Cardiac septum (tissue), 1 donor: ENCODE measurements at regions not wholly inside any gene's neighbourhood (a gene's known extent, or its start where the extent isn't known, plus 50 kb on each side); places are given as distances from the start of the nearest gene placed in this dataset.
"Not testable (repeated sequence)": the region's sequence is repeated elsewhere in the genome, so short reads cannot be mapped to it uniquely, and the experiment has no call there.

ENCODE experiments used
- DNase-seq: peaks from one replicate; pipeline ENCODE4 v3.0.0-alpha.2; 2020; ENCODE audit warnings: low spot score
- intact Hi-C: fragments of 100-400 bp; cut with DNase I; formaldehyde crosslinking; loops from one replicate; pipeline ENCODE4 v1.14.0; 2022
- donor health status: DM: no; HTN: no; CAD: no.

DNA sequence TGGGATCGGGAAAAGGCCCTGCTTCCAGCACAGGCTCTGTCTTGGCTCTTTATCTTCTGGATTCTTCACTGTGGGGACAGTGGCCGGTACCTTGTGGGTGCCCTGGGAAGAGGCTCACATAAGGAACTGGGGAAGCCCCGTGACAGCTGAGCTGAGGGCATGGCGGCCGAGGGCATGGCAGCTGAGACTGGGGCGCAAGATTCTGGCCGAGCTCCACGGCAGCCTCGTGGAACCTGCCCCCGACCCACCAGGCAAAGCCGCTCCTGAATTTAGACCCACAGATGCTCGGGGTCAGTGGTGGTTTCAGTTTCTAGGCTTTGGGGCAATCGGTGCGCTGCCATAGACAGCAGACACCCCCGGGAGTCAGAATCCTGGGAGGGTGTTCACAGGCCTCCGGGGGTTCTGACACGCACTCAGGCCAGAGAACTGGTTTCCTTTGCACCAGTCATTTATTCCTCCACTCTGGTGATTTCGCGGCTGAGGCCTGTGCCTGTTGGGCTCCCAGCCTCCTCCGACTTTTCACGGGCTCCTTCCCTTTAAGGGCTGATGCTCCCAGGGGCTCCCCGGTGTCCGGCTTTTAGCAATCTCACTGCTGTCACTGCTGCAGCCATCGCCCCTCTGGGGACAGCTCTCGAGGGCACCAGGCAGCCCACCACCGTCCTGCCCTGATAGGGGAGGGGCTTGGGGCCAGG lies 117.6 kb downstream of the TEX29 start:
- no peak for DNase-seq
- intact Hi-C loops, result no loop called here

DNA sequence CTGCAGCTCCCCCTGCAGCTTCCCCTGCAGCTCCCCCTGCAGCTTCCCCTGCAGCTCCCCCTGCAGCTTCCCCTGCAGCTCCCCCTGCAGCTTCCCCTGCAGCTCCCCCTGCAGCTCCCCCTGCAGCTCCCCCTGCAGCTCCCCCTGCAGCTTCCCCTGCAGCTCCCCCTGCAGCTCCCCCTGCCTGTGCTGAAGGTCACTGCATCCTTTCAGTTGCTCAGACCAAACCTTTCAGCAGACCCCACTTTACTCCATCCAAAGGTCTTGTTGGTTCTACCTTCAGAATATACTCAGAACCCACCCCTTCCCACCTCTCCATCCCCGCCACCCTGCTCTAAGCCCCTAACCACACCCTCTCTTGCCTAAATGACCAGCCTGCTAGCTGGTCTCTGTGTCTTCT lies 120.0 kb downstream of the TEX29 start:
- intact Hi-C loops, DNase-seq: not testable (repeated sequence)

DNA sequence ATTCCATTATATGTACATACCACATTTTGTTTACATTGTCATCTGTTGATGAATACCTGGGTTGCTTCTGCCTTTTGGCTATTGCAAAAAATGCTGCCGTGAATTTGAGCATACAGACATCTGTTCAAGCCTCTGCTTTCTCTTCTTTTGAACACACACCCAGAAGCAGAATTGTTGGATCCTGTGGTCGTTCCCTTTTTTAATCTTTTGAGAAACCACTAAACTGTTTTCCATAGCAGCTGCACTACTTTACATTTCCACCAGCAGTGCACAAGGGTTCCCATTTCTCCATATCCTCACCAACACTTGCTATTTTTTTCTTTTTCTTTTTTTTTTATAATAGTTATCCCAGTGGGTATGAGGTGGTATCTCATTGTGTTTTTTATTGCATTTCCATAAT lies 123.5 kb downstream of the TEX29 start:
- no peak for DNase-seq
- intact Hi-C loops, result no loop called here

DNA sequence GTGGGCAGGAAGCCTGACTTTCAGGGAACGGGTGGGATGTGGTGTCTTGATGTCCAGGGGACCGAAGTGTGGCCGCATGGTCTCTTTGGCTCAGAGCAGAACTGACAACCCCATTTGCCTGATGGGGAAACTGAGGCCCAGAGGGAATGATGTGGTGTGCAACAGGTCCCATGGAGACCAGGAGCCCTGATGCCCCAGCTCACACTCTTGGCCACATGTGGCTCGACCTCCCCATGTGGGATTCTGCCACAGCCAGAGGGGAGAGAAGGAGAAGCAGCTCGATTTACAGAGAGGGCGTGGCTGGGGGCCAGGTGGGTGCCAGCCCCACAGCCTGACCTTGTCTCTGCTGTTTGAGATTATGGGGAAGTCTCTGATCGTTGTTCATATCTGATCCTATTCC lies 128.1 kb downstream of the TEX29 start:
- no peak for DNase-seq
- intact Hi-C loops, result no loop called here

DNA sequence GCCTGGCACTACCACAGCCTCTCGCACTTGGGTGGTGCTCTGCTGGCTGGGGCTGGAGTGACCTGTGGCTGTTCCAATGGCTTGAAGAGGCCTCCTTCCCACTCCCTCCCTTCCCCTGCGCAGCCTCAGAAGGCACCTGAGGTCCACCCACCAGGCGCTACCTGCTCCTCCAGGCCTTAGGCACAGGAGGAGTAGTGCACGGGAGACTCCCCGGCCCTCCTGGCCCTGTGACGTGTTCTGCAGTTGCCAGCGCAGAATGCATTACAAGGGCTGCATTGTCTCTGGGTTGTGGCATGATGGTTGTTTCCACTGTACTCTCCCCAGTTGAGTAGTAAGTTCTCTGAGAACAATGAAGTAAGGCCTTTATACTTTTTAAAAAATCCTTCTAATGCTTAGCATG lies 128.6 kb downstream of the TEX29 start:
- intact Hi-C loops, result no loop called here
- no peak for DNase-seq

DNA sequence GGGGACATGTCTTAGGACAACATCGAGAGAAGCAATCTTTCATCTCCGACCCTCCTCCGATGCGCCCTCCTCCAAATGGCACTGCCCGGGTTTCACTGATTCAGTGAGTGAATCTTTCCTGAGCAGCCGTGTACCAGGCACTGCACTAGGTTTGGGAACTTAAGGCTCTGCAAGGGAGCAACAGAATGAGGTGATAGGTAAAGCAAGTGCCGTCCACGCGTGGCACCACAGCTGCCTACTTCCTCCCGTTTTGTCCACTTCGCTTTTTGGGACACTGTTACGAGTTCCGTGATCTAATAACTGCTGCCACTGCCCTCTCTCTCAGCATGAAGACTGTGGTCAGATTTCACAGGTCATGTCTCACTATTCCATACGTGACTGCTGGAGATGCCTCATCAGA lies 131.0 kb downstream of the TEX29 start:
- no peak for DNase-seq
- intact Hi-C loops, result loop anchor here (10.0 kb wide), 1 partner anchor 217 kb away; no protein-coding TSS in a partner anchor

DNA sequence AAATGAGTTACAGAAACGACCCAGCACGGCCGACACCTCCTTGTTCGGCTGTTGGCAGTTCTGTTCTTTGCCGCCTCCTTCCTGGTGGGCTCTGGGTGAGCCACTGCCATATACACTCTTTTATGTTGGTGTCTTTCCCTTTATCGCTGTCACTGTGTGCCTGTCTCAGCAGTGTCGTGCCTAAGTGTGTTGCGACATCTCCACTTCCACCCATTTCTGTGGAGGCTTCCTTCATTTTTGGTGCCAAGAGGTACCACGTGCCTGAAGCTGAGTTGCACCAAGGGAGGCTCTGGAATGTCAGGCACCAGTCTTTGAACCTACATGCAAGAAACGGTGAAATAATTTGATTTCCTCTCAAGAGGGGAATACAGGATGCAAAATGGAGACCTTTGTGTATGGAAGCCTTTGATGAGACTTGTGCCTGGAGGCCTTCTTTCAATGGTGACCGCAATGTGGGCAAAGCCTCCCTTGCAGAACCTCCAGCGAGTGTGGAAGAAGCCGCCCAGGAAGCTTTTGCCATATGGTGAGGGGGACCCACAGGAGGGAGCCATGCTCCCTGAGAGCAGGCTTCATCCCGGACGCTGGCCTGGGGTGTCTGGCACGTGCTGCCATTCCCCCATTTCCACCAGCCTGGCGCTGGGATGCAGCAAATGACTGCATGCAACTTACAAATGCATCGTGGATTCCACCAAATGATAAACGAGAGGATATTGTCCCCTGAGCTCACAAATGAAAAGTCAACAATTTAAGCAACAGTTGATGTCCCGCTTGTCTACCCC lies 136.2 kb downstream of the TEX29 start:
- DNase-seq, result no peak
- intact Hi-C loops, result loop anchor here (10.0 kb wide), 1 partner anchor 222 kb away; no protein-coding TSS in a partner anchor

DNA sequence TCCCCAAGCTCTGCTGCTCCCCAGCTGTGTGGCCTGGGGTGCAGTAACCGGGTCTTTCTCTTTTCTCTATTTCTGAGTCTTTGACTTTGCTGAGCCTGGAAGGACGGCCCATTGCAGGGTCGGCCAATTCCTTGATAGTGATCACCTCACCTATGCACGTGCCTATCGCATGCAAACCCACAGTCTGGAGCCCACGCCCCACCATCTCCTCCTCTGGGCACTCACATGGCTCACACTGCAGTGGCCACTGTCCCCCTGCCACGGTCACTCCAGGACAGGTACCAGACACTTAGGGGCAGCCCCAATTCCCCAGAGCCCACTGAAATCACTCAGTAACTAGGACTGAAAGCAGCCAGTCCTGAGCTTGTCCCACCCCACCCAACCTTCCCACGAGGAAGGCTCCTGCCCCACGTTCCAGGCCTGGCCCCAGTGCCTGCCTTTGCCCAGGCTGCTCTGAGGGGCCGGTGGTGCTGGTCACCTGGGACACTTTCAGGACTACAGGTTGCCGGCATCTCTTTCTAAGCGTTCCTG lies 137.6 kb downstream of the TEX29 start:
- intact Hi-C loops, result loop anchor here (10.0 kb wide), 1 partner anchor 223 kb away; no protein-coding TSS in a partner anchor
- DNase-seq, result no peak

DNA sequence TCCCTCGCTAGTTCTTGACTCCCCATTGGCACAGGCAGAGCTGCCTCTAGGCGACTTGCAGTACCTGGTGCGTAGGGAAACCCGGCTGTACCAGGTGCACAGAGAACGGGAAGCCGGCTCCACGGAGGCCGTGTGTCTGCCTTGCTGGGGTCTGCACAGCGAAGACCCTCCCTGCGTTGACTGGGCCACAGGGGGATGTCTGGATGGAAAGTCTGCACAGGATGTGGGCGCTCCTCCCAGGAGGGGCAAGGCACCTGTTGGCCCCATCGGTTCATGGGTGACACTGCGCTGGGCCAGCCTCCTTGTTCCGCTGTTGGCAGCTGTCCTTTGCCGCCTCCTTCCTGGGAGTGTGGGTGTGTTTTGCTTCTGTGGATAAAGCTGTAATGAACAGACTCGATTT lies 138.3 kb downstream of the TEX29 start:
- no peak for DNase-seq
- intact Hi-C loops, result loop anchor here (10.0 kb wide), 1 partner anchor 224 kb away; no protein-coding TSS in a partner anchor

DNA sequence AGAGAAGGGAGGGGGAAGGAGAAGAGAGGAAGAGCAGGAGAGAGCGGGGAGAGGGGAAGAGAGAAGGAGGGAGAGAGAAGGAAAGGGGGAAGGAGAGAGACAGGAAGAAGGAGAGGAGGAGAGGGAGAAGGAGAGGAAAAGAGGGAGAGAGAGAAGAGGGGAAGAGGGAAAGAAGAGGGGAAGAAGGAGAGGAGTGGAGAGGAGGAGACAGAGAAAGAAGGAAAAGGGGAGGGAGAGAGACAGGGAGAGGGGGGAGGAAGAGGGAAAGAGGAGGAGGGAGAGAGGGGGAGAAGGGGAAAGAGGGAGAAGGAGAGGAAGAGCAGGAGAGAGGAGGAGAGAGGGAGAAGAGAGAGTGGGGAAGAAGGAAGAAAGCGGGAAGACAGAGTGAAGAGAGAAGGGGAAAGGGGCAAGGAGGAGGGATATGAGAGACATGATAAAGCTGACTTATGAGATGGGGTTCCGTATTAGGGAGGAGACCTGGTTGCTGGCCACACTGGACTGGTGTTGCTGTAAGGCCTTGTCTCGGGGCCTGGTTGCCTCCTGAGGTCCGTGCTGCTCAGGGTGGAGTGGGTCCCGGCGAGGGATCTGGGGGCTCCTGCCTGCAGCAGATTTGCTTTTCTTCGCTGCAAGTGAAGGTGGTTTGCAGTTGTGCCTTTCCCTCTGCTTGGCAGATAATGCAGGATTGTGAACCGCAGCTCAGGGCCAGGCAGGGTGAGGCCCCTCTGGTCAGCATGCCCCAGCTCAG lies 139.5 kb downstream of the TEX29 start:
- DNase-seq, result no peak
- intact Hi-C loops, result loop anchor here (10.0 kb wide), 1 partner anchor 225 kb away; no protein-coding TSS in a partner anchor

DNA sequence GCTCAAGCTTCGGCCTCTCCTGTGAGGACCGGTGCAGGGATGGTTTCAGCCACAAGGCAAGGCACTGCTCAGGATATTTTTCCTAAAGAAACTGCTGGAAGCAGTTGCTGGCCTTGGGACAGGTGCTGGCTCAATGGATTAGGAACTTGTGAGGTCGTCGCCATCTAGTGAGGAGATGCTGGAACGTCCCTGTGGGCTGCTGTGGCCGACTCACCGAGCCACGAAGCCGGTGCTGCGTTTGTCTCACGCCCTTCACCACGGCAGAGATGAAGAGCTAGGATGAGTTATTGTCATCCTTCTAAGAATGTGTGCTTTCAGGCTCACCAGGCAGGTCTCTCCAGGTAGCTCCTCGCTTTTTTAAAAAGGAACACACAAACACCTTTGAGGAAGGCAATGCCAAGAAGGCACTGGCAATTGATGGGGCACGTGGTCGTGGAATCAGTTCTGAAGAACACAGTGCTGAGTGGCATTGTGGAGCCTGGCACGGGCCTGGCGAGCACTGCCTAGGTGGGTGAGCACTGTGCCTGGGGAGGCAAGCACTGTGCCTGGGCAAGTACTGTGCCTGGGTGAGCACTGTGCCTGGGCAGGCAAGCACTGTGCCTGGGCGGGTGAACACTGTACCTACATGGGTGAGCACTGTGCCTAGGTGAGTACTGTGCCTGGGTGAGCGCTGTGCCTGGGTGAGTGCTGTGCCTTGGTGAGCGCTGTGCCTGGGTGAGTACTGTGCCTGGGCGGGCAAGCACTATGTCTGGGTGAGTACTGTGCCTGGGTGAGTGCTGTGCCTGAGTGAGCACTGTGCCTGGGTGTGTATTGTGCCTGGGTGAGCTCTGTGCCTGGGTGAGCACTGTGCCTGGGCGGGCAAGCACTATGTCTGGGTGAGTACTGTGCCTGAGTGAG lies 140.4 kb downstream of the TEX29 start:
- no peak for DNase-seq
- intact Hi-C loops, result no loop called here

DNA sequence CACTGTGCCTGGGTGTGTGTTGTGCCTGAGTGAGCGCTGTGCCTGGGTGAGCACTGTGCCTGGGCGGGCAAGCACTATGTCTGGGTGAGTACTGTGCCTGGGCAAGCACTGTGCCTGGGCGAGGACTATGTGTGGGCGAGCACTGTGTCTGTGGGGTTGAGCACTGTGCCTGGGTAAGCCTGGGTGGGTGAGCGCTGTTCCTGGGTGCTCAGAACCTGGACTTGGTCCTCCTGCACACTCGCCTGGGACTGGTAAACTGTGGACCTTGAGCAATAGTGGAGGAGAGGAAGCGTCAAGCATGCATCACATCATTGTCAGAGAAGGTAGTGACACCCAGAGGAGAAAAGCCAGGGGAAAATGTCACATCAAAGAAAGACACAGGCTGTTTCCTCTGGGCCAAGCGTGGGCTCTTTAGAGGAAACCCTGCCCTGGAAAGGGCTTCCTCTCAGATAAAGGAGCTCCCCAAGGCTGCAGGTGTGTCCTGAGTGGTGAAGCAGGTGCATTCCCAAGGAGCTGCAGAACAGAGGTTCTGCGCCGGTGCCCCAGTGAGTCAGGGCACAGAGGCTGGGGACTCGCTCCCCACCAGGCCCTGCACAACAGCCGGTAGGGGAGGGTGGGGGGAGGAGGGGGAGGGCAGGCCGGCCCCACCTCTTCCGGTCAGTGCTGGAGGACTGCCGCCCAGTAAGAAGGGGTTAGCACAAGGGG lies 141.2 kb downstream of the TEX29 start:
- no peak for DNase-seq
- intact Hi-C loops, result no loop called here

DNA sequence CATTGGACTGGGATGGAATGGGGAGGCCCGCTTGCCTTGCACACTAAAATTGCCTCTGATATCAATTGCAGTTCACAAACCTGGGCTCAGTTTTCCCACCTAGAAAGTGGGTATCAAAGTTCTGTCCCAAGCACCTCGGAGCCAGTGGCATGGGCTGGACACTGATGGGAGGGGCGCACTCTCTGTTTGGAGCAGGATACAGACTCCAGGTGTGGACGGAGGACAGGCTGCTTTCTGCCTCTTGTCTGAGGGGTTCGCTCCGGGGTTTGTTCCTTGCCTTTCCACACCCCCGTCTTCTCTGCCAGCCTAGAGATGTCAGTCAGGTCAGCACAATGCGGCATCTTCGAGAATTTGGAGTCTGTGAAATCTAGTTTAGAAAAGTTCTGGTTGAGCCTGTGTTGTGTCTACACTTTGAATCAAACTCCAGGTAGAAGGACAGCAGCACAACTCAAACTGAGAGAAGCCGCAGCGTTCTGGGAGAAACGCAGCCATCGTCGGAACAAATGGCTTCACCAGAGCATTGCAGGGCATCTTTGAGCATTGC lies 141.9 kb downstream of the TEX29 start:
- DNase-seq, result no peak
- intact Hi-C loops, result no loop called here

DNA sequence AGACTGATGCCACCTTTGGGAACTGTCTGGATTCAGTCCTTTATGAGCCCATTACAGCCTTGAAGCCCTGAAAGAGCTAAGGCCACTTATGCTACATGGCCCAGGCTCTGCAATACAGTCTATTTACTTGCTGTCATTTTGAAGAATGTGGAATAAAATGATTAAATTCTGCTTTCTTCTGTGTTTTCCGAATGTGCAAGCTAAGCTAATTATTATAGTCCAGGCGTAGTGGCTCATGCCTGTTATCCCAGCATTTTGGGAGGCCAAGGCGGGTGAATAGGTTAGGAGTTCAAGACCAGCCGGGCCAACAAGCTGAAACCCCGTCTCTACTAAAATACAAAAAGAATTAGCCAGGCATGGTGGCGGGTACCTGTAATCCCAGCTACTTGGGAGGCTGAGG lies 142.5 kb downstream of the TEX29 start:
- DNase-seq, result no peak
- intact Hi-C loops, result no loop called here

DNA sequence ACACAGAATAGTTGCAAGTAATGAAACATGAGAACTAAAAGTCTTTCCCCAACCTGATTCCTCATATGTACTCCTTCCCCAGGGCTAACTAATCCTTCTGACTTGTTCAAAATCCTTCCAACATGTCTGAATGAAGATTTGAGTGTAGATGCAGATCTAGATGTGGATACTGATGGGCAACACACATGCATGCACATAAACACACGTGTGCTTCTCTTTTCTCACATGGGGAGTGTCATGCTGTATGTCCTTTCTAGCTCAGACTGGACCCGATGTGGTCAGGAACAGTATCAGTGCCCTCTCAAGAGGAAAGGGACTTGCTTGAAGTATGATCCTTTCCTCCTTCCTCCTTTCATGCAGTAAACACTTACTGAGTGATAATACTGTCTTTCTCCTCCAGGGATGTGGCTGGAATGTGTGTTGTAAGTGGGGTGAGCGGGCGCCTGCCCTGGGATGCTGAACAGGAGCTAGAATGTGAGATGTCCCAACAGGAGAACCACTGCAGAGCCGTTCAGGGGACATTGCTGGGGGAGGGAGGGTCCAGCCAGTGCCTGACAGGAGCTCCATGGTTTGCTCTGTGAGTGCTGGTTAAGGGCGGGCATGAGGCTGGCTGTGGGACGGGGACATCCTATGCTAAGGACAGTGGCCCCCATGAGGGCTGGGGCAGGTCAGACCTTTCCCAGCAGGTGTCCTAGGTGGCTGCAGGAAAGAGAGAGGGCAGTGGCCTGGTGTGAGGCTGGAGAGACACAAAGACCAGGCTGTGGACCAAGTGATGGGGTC lies 146.9 kb downstream of the TEX29 start:
- no peak for DNase-seq
- intact Hi-C loops, result no loop called here

DNA sequence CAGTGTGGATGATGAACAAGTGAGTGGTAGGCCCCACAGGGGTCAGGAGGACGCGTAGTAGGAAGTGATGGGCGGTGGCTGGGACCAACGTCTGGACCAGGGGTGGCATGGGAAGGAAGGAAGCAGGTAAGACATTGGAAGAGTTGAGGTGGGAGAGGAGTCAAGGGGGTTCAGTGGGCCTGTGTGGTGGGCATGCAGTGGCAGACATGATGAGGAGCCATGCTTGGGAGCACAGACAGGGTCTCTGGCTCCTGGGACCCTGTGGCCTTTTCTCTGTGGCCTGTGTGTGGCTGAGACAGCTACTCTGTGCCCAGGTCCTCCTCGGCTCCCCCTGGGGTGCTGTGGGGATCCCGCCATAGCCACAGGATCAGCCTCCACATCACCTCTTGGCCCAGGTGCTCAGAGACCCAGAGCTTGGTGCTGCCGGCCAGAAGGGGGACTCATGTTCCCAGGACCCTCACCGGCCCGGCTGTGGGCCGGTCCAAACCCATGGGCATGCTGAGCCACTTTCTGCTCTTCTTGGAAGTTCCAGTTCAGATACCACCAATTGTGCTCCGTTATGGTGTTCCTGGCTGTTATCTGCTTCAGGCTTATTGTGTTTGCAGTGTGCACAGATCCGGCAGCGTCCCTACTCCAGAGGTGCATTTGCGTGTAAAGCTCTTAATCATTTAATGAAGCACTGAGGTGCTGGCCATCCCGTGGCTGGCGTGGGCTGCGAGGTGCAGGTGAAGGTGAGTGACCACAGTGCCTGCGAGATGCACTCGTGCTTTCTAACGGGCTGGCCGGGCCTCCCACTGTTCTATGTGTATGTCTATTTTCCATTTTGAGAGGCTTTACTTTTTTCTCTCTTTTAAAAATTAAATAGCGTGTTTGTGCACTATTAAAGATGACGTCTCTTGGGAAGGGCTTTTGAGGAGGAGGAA lies 147.9 kb downstream of the TEX29 start:
- intact Hi-C loops, result no loop called here
- no peak for DNase-seq
